GM18517 (cell line): ENCODE measurements at regions not wholly inside any gene's neighbourhood (a gene's known extent, or its start where the extent isn't known, plus 50 kb on each side); places are given as distances from the start of the nearest gene placed in this dataset.
"Not testable (repeated sequence)": the region's sequence is repeated elsewhere in the genome, so short reads cannot be mapped to it uniquely, and the experiment has no call there.

ENCODE experiments used
- ATAC-seq: cut with Tn5 transposase; IDR thresholded peaks from one replicate; pipeline ENCODE4 v1.9.1; 2021; ENCODE audit warnings: mild to moderate bottlenecking, moderate library complexity; ENCODE audit not compliant: unreplicated experiment

GRCh38 chr5:57915536-57915935, 432.9 kb upstream of the ACTBL2 start:
- ATAC-seq, result no peak

- no peak for ATAC-seq
Observed at GRCh38 chr5:57911438-57911837, 428.8 kb upstream of the ACTBL2 start.

GRCh38 chr5:57906671-57907070, 424.1 kb upstream of the ACTBL2 start:
- ATAC-seq, result no peak

- ATAC-seq, result no peak
Observed at GRCh38 chr5:57903458-57903857, 420.8 kb upstream of the ACTBL2 start.

GRCh38 chr5:57902095-57902494, 419.5 kb upstream of the ACTBL2 start:
- ATAC-seq, result no peak

- no peak for ATAC-seq
Observed at GRCh38 chr5:57900381-57900944, 417.9 kb upstream of the ACTBL2 start.

GRCh38 chr5:57896576-57896975, 414.0 kb upstream of the ACTBL2 start:
- ATAC-seq, result no peak

- no peak for ATAC-seq
Observed at GRCh38 chr5:57895766-57896165, 413.2 kb upstream of the ACTBL2 start.

GRCh38 chr5:57893926-57894325, 411.3 kb upstream of the ACTBL2 start:
- no peak for ATAC-seq

GRCh38 chr5:57891443-57891842, 408.8 kb upstream of the ACTBL2 start:
- no peak for ATAC-seq

- no peak for ATAC-seq
Observed at GRCh38 chr5:57889558-57889957, 406.9 kb upstream of the ACTBL2 start.

- no peak for ATAC-seq
Observed at GRCh38 chr5:57887851-57888621, 405.4 kb upstream of the ACTBL2 start.

GRCh38 chr5:57884346-57885102, 401.9 kb upstream of the ACTBL2 start:
- ATAC-seq, result no peak

GRCh38 chr5:57880216-57880615, 397.6 kb upstream of the ACTBL2 start:
- ATAC-seq, result no peak

GRCh38 chr5:57878301-57878722, 395.7 kb upstream of the ACTBL2 start:
- no peak for ATAC-seq

- ATAC-seq, result no peak
Observed at GRCh38 chr5:57871496-57871895, 388.9 kb upstream of the ACTBL2 start.

GRCh38 chr5:57870267-57870666, 387.7 kb upstream of the ACTBL2 start:
- not testable (repeated sequence) for ATAC-seq

GRCh38 chr5:57863661-57864060, 381.1 kb upstream of the ACTBL2 start:
- ATAC-seq, result no peak

GRCh38 chr5:57862942-57863341, 380.3 kb upstream of the ACTBL2 start:
- ATAC-seq, result no peak

- no peak for ATAC-seq
Observed at GRCh38 chr5:57862471-57862911, 379.9 kb upstream of the ACTBL2 start.

GRCh38 chr5:57859626-57860025, 377.0 kb upstream of the ACTBL2 start:
- ATAC-seq, result no peak

- ATAC-seq, result no peak
Observed at GRCh38 chr5:57858905-57859304, 376.3 kb upstream of the ACTBL2 start.
